PC-9 (cell line): ENCODE measurements at regions not wholly inside any gene's neighbourhood (a gene's known extent, or its start where the extent isn't known, plus 50 kb on each side); places are given as distances from the start of the nearest gene placed in this dataset.

ENCODE experiments used
- BruUV-seq: library from RNA; stranded (reverse); fragments of 400-500 nt; replicated peaks from 2 replicates; lab custom pipeline; 2021; lab: Mats Ljungman, UMichigan
- CTCF ChIA-PET: fragments of 300-600 bp; sonication (Branson Sonifier 250); formaldehyde crosslinking; loops from one replicate; lab custom pipeline; 2022; ENCODE audit warnings: antibody characterized with exemption; lab: Charles Lee
- POLR2A ChIA-PET: fragments of 300-600 bp; sonication (Branson Sonifier 250); formaldehyde crosslinking; loops from one replicate; lab custom pipeline; 2022; ENCODE audit warnings: antibody characterized with exemption; ENCODE audit not compliant: unreplicated experiment; lab: Charles Lee
- DNase-seq, 2 experiments: peaks; one replicate each; pipeline versions ENCODE4 v3.0.0 to v3.0.0-alpha.2; 2015 to 2022; ENCODE audit warnings: mixed read lengths in 1 of 2
- H2AFZ ChIP-seq: fragments of 200-600 bp; sonication (generic); 2 replicates; pipeline ENCODE4 v1.8.1; 2017; ENCODE audit warnings: antibody characterized with exemption
- H3F3A ChIP-seq: fragments of 200-600 bp; sonication (generic); 2 replicates; pipeline ENCODE4 v1.8.1; 2017; ENCODE audit warnings: antibody characterized with exemption, mild to moderate bottlenecking, low read depth; ENCODE audit not compliant: insufficient read depth
- H3K27ac ChIP-seq: fragments of 200-600 bp; sonication (generic); 2 replicates; pipeline ENCODE4 v1.6.1; 2016; ENCODE audit warnings: mixed run types
- H3K27me3 ChIP-seq: fragments of 200-600 bp; sonication (generic); 2 replicates; pipeline ENCODE4 v1.6.1; 2016; ENCODE audit warnings: low read depth, mixed run types; ENCODE audit not compliant: insufficient read depth
- H3K36me3 ChIP-seq: fragments of 200-600 bp; sonication (generic); 2 replicates; pipeline ENCODE4 v1.6.1; 2016; ENCODE audit warnings: low read depth, mixed run types
- H3K4me1 ChIP-seq: fragments of 200-600 bp; sonication (generic); replicated peaks from 2 replicates; pipeline ENCODE4 v1.6.1; 2016; ENCODE audit warnings: mixed run types; ENCODE audit not compliant: insufficient read depth
- H3K4me2 ChIP-seq: fragments of 200-600 bp; sonication (generic); 2 replicates; pipeline ENCODE4 v1.6.1; 2017; ENCODE audit warnings: mixed run types
- H3K4me3 ChIP-seq: fragments of 200-600 bp; sonication (generic); 2 replicates; pipeline ENCODE4 v1.6.1; 2016; ENCODE audit warnings: mixed run types
- H3K79me2 ChIP-seq: fragments of 200-600 bp; sonication (generic); 2 replicates; pipeline ENCODE4 v1.6.1; 2017; ENCODE audit warnings: low read depth, mixed run types
- H3K9me2 ChIP-seq: fragments of 200-600 bp; sonication (generic); 2 replicates; pipeline ENCODE4 v1.8.1; 2017; ENCODE audit warnings: mild to moderate bottlenecking; ENCODE audit not compliant: insufficient read depth
- H3K9me3 ChIP-seq: fragments of 200-600 bp; sonication (generic); 2 replicates; pipeline ENCODE4 v1.8.1; 2016; ENCODE audit warnings: low read depth; ENCODE audit not compliant: insufficient read depth
- H4K20me1 ChIP-seq: fragments of 200-600 bp; sonication (generic); 2 replicates; pipeline ENCODE4 v1.8.1; 2017; ENCODE audit not compliant: insufficient read depth
- CTCF ChIP-seq: fragments of 200-600 bp; sonication (generic); conservative IDR thresholded peaks from 2 replicates; pipeline ENCODE4 v1.6.1; 2017; ENCODE audit warnings: mixed run types, antibody characterized with exemption, mild to moderate bottlenecking, moderate library complexity
- EZH2 ChIP-seq: fragments of 200-600 bp; sonication (generic); IDR thresholded peaks from 2 replicates; pipeline ENCODE4 v1.8.0; 2017; ENCODE audit warnings: antibody characterized with exemption, low read depth
- intact Hi-C: fragments of 100-400 bp; cut with micrococcal nuclease; formaldehyde crosslinking; loops from one replicate; pipeline ENCODE4 v1.10.0; 2022; ENCODE audit not compliant: unreplicated experiment

DNA sequence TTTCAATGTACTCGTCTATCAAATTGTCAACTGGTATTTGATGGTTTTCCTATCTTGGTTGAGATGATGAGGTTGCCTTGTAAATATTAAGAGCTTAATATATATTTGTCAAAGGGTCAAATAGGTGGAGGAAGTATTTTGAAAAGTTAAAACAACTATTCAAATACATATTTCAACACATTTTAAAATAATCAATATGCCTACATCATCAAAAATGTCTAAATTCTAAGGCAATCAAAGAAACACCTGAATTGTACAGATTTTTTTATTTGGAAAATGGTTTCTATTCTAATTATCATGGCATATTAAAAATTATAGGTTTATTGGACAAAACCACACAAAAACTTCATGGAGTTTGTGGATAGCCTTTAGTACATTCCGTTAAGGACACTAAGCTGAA, 461.4 kb upstream of the ONECUT1 start:
- ChIA-PET POLR2A (no interaction called here), CTCF (no interaction called here)
- Histone ChIP-seq H2AFZ (no peak overlapping the region), H3K27ac (no peak overlapping the region), H3F3A (no peaks in the 10 kb centered on the region), H3K27me3 (no peaks in the 10 kb centered on the region), H3K9me2 (no peaks in the 10 kb centered on the region), H3K9me3 (no peaks in the 10 kb centered on the region), H3K36me3 (no peaks in the 10 kb centered on the region), H4K20me1 (no peaks in the 10 kb centered on the region), H3K4me2 (no peak overlapping the region), H3K4me3 (no peak overlapping the region), H3K79me2 (no peaks in the 10 kb centered on the region), H3K4me1 (no peaks in the 10 kb centered on the region)
- BruUV-seq, result no TSS peak
- no peak for TF ChIP-seq CTCF
- no peak for TF ChIP-seq EZH2
- no peak for DNase-seq
- intact Hi-C loops, result no loop called here

- H3K4me1 ChIP-seq, result no peaks in the 10 kb centered on the region
- no peak for TF ChIP-seq CTCF
These were observed 457.0 kb upstream of the ONECUT1 start for GRCh38 chr15:53247041-53247708.

DNA sequence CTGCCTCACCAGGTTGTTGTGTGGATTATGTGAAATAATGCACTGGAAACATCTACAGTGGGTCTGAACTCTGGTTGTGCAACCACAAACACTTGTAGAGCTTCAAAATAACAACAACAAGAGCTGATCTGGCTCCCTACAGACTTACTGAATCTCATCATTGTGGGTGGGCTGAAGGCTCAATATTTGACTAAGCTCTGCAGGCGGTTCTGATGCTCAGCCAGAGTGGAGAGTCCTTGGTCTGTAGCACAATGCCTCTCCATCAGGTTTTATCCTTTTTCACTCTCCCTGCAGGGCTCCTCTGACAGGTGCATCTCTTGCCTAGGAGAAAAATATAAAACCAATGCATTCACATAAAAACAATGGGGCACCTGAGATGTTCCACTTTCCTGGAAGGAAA, 456.3 kb upstream of the ONECUT1 start:
- no TSS peak for BruUV-seq

More at GRCh38 chr15:53247041-53247708, 457.0 kb upstream of the ONECUT1 start:
- Histone ChIP-seq H3K9me2 (no peaks in the 10 kb centered on the region), H4K20me1 (no peaks in the 10 kb centered on the region), H3K36me3 (no peaks in the 10 kb centered on the region), H3F3A (no peaks in the 10 kb centered on the region), H3K4me2 (no peak overlapping the region), H3K79me2 (no peaks in the 10 kb centered on the region), H3K4me3 (no peak overlapping the region), H3K27me3 (0 out of 2 replicates have a peak, but pooled peaks cover 3% of the 10 kb centered on the region), H2AFZ (no peak overlapping the region), H3K27ac (no peak overlapping the region), H3K9me3 (no peaks in the 10 kb centered on the region)
- BruUV-seq, result no TSS peak
- DNase-seq, result no peak
- ChIA-PET CTCF (no interaction called here), POLR2A (no interaction called here)
- intact Hi-C loops, result no loop called here

More for the DNA sequence above, 456.3 kb upstream of the ONECUT1 start:
- Histone ChIP-seq H3K4me3 (no peak overlapping the region), H3K9me2 (no peaks in the 10 kb centered on the region), H3K4me2 (no peak overlapping the region), H4K20me1 (no peaks in the 10 kb centered on the region), H3K4me1 (no peaks in the 10 kb centered on the region), H3F3A (no peaks in the 10 kb centered on the region), H3K27me3 (0 out of 2 replicates have a peak, but pooled peaks cover 3% of the 10 kb centered on the region), H3K27ac (no peak overlapping the region), H3K79me2 (no peaks in the 10 kb centered on the region), H3K36me3 (no peaks in the 10 kb centered on the region), H2AFZ (no peak overlapping the region), H3K9me3 (no peaks in the 10 kb centered on the region)
- ChIA-PET CTCF (no interaction called here), POLR2A (no interaction called here)
- DNase-seq, result no peak
- no peak for TF ChIP-seq EZH2
- no peak for TF ChIP-seq CTCF
- intact Hi-C loops, result no loop called here
